ENCODE measurements at regions not wholly inside any gene's neighbourhood (a gene's known extent, or its start where the extent isn't known, plus 50 kb on each side); places are given as distances from the start of the nearest gene placed in this dataset.
A peak's percentile ranks its signal among the peaks of the same experiment; 100 is the strongest.

- peak; percentile 25 for DNase-seq
These were observed 64.4 kb upstream of the HRH1 start for GRCh38 chr3:11089931-11090330.

GRCh38 chr3:11090551-11090950, 63.7 kb upstream of the HRH1 start:
- DNase-seq: no peak

GRCh38 chr3:11091088-11091590, 63.2 kb upstream of the HRH1 start:
- no peak for DNase-seq

GRCh38 chr3:11091791-11092190, 62.5 kb upstream of the HRH1 start:
- DNase-seq: no peak

GRCh38 chr3:11093823-11094340, 60.4 kb upstream of the HRH1 start:
- DNase-seq: no peak

- DNase-seq: peak; percentile 28
These were observed 58.4 kb upstream of the HRH1 start for GRCh38 chr3:11095932-11096265.

GRCh38 chr3:11096266-11097139, 57.8 kb upstream of the HRH1 start:
- peak; percentile 91 for DNase-seq

GRCh38 chr3:11099306-11099705, 55.0 kb upstream of the HRH1 start:
- DNase-seq: no peak
